H9 (cell line): ENCODE measurements at regions not wholly inside any gene's neighbourhood (a gene's known extent, or its start where the extent isn't known, plus 50 kb on each side); places are given as distances from the start of the nearest gene placed in this dataset.

Experiments
- DNase-seq: peaks from one replicate; pipeline ENCODE4 v3.0.0-alpha.2; 2017
- H2AFZ ChIP-seq: one replicate; pipeline ENCODE4 v1.6.1; 2013; ENCODE audit warnings: mild to moderate bottlenecking, low read length, control low read depth, moderate library complexity
- H2AK5ac ChIP-seq: 2 replicates; pipeline ENCODE4 v1.6.1; 2013; ENCODE audit warnings: low read length, control low read depth, mixed read lengths; ENCODE audit not compliant: insufficient read length
- H2BK120ac ChIP-seq: one replicate; pipeline ENCODE4 v1.6.1; 2013; ENCODE audit warnings: low read depth, mild to moderate bottlenecking, low read length, control low read depth, inconsistent platforms; ENCODE audit not compliant: poor library complexity, severe bottlenecking
- H2BK12ac ChIP-seq: 2 replicates; pipeline ENCODE4 v1.6.1; 2013; ENCODE audit warnings: low read length, control low read depth, mixed read lengths, low read depth; ENCODE audit not compliant: insufficient read length
- H2BK15ac ChIP-seq: 2 replicates; pipeline ENCODE4 v1.6.1; 2013; ENCODE audit warnings: low read depth, low read length, control low read depth
- H2BK20ac ChIP-seq: one replicate; pipeline ENCODE4 v1.6.1; 2013; ENCODE audit warnings: low read depth, mild to moderate bottlenecking, low read length, control low read depth, inconsistent platforms; ENCODE audit not compliant: poor library complexity, severe bottlenecking
- H2BK5ac ChIP-seq: 2 replicates; pipeline ENCODE4 v1.6.1; 2013; ENCODE audit warnings: low read length, control low read depth, mixed read lengths; ENCODE audit not compliant: insufficient read length
- H3K14ac ChIP-seq: 2 replicates; pipeline ENCODE4 v1.6.1; 2013; ENCODE audit warnings: low read length, control low read depth; ENCODE audit not compliant: insufficient read depth
- H3K18ac ChIP-seq: 2 replicates; pipeline ENCODE4 v1.6.1; 2013; ENCODE audit warnings: low read depth, mild to moderate bottlenecking, mixed read lengths, low read length, control low read depth; ENCODE audit not compliant: insufficient read length
- H3K23ac ChIP-seq: 2 replicates; pipeline ENCODE4 v1.6.1; 2013; ENCODE audit warnings: low read length, control low read depth, mixed read lengths, low read depth; ENCODE audit not compliant: insufficient read length
- H3K23me2 ChIP-seq: 2 replicates; pipeline ENCODE4 v1.6.1; 2013; ENCODE audit warnings: low read depth, mild to moderate bottlenecking, mixed read lengths, low read length, control low read depth; ENCODE audit not compliant: insufficient read length, poor library complexity, severe bottlenecking
- H3K27ac ChIP-seq: 2 replicates; pipeline ENCODE4 v1.5.1; 2013; ENCODE audit warnings: low read length, control low read depth, mixed read lengths, low read depth; ENCODE audit not compliant: insufficient read length
- H3K27me3 ChIP-seq: 2 replicates; pipeline ENCODE4 v1.6.1; 2013; ENCODE audit warnings: low read length, control low read depth, inconsistent platforms; ENCODE audit not compliant: insufficient read depth
- H3K4ac ChIP-seq: 2 replicates; pipeline ENCODE4 v1.6.1; 2013; ENCODE audit warnings: low read depth, mild to moderate bottlenecking, control low read depth, inconsistent platforms, low read length, moderate library complexity
- H3K4me1 ChIP-seq: 2 replicates; pipeline ENCODE4 v1.6.1; 2013; ENCODE audit warnings: low read length, control low read depth, inconsistent platforms; ENCODE audit not compliant: insufficient read depth
- H3K4me2 ChIP-seq: 2 replicates; pipeline ENCODE4 v1.6.1; 2013; ENCODE audit warnings: low read length, control low read depth, mixed read lengths; ENCODE audit not compliant: insufficient read length, insufficient read depth
- H3K56ac ChIP-seq: 2 replicates; pipeline ENCODE4 v1.6.1; 2013; ENCODE audit warnings: low read depth, mild to moderate bottlenecking, mixed read lengths, low read length, control low read depth; ENCODE audit not compliant: insufficient read length
- H3K79me1 ChIP-seq: 2 replicates; pipeline ENCODE4 v1.6.1; 2013; ENCODE audit warnings: low read depth, mild to moderate bottlenecking, moderate library complexity, low read length, control low read depth, inconsistent platforms; ENCODE audit not compliant: insufficient read depth, poor library complexity, severe bottlenecking
- H3K79me2 ChIP-seq: 2 replicates; pipeline ENCODE4 v1.6.1; 2013; ENCODE audit warnings: low read length, control low read depth, inconsistent platforms; ENCODE audit not compliant: insufficient read depth
- H3K9ac ChIP-seq: 2 replicates; pipeline ENCODE4 v1.6.1; 2013; ENCODE audit warnings: low read length, control low read depth, mixed read lengths; ENCODE audit not compliant: insufficient read length; ENCODE audit errors: extremely low read depth
- H3K9me3 ChIP-seq: one replicate; pipeline ENCODE4 v1.6.1; 2013; ENCODE audit warnings: low read depth, low read length, inconsistent platforms; ENCODE audit not compliant: control insufficient read depth
- H3T11ph ChIP-seq: one replicate; pipeline ENCODE4 v1.6.1; 2013; ENCODE audit warnings: mild to moderate bottlenecking, low read length, control low read depth, inconsistent platforms
- H4K20me1 ChIP-seq: one replicate; pipeline ENCODE4 v1.6.1; 2013; ENCODE audit not compliant: control insufficient read depth, insufficient read length, insufficient read depth
- H4K5ac ChIP-seq: 2 replicates; pipeline ENCODE4 v1.6.1; 2013; ENCODE audit warnings: low read depth, mild to moderate bottlenecking, mixed read lengths, low read length, control low read depth; ENCODE audit not compliant: insufficient read length
- H4K8ac ChIP-seq: replicated peaks from 2 replicates; pipeline ENCODE4 v1.6.1; 2013; ENCODE audit warnings: low read length, control low read depth, mixed read lengths, low read depth; ENCODE audit not compliant: insufficient read length
- H4K91ac ChIP-seq: 2 replicates; pipeline ENCODE4 v1.6.1; 2013; ENCODE audit warnings: low read depth, mild to moderate bottlenecking, moderate library complexity, mixed read lengths, low read length, control low read depth; ENCODE audit not compliant: insufficient read length
- H3K27ac Mint-ChIP-seq, 3 experiments: 2 replicates in 2 of 3; 3 replicates in 1 of 3; pipeline ENCODE4 v1.8.0; 2020 to 2021; ENCODE audit warnings: mixed read lengths in 3 of 3, mild to moderate bottlenecking in 1 of 3, moderate library complexity in 1 of 3
- H3K27me3 Mint-ChIP-seq: 2 replicates; pipeline ENCODE4 v1.8.0; 2021; ENCODE audit warnings: low read depth, mild to moderate bottlenecking, moderate library complexity, mixed read lengths
- H3K36me3 Mint-ChIP-seq, 3 experiments: 2 replicates in 2 of 3; 3 replicates in 1 of 3; pipeline ENCODE4 v1.8.0; 2020 to 2021; ENCODE audit warnings: low read depth in 3 of 3, mixed read lengths in 3 of 3; ENCODE audit not compliant: insufficient read depth in 1 of 3
- H3K4me1 Mint-ChIP-seq, 2 experiments: 2 replicates each; pipeline ENCODE4 v1.8.0; 2020; ENCODE audit warnings: mixed read lengths in 2 of 2
- H3K4me3 Mint-ChIP-seq, 2 experiments: 2 replicates in 1 of 2; 3 replicates in 1 of 2; pipeline ENCODE4 v1.8.0; 2020 to 2021; ENCODE audit warnings: mild to moderate bottlenecking in 2 of 2, mixed read lengths in 2 of 2, moderate library complexity in 1 of 2
- H3K9me3 Mint-ChIP-seq, 2 experiments: 2 replicates in 1 of 2; 3 replicates in 1 of 2; pipeline ENCODE4 v1.8.0; 2020; ENCODE audit warnings: mild to moderate bottlenecking in 2 of 2, mixed read lengths in 2 of 2, moderate library complexity in 1 of 2
- WGBS: extraction: QIAGEN DNeasy Blood & Tissue Kit; methylation state at CpG from one replicate; pipeline ENCODE4 v1.1.7; 2013; ENCODE audit warnings: missing lambda C conversion rate, low lambda C conversion rate, mixed read lengths; ENCODE audit not compliant: insufficient read length; ENCODE audit errors: extremely low coverage; 5-methylcytosine and 5-hydroxymethylcytosine counted together
- TF ChIP-seq, protein P1 (sequence below): fragments of 200-600 bp; sonication (generic); conservative IDR thresholded peaks from 3 replicates; pipeline ENCODE4 v1.8.0; 2021; ENCODE audit warnings: antibody characterized with exemption, mild to moderate bottlenecking

DNA sequence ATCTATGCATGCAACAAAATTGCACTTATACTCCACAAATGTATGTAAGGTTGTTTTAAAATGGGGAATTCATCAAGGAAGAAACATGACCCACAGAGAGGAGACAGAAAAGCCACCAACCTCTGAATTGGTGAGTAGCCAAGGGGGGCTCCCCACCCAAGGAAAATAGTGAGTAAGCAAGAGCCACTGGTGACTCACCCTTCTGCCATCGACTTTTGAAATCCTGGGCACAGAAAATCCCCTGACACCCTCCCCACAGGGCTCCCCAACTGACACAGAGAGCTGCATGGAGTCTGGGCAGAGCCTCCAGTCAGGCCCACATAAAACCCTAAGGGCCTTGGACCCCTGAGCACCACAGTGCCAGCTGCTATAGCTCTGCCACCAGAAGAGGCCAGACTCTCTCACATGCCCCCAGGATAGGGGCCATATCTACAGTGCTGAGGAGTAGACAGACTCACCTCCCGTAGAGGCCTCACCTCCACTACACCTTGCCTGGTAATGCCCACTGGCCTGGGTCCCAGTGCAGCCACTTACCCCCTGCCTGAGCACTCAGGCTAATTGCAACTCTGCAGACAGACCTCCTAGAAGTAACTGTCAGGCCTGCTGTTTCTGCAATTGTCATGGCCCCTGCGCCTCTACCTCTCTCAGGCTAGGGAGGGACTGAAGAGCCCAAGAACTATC, 244.7 kb upstream of the WSB1 start:
- Histone ChIP-seq H2BK12ac (no peak overlapping the region), H3K79me2 (no peaks in the 10 kb centered on the region), H3K27me3 (no peaks in the 10 kb centered on the region), H2AK5ac (no peak overlapping the region), H4K91ac (no peak overlapping the region), H2AFZ (no peak overlapping the region), H3K4me2 (no peak overlapping the region), H3K56ac (no peak overlapping the region), H3K9ac (no peak overlapping the region), H3K4ac (no peak overlapping the region), H3K14ac (no peak overlapping the region), H2BK5ac (no peak overlapping the region), H2BK15ac (no peak overlapping the region), H3K9me3 (peaks cover 77% of the 10 kb centered on the region), H3K23ac (no peak overlapping the region), H2BK20ac (no peak overlapping the region), H4K5ac (no peak overlapping the region), H3T11ph (no peak overlapping the region), H2BK120ac (no peak overlapping the region), H3K23me2 (no peaks in the 10 kb centered on the region), H3K18ac (no peak overlapping the region), H4K20me1 (no peaks in the 10 kb centered on the region), H3K27ac (no peak overlapping the region), H4K8ac (no peak overlapping the region), H3K4me1 (no peaks in the 10 kb centered on the region), H3K79me1 (no peaks in the 10 kb centered on the region)
- H3K4me1 Mint-ChIP-seq = no peaks in the 10 kb centered on the region
- TF ChIP-seq, protein P1, sequence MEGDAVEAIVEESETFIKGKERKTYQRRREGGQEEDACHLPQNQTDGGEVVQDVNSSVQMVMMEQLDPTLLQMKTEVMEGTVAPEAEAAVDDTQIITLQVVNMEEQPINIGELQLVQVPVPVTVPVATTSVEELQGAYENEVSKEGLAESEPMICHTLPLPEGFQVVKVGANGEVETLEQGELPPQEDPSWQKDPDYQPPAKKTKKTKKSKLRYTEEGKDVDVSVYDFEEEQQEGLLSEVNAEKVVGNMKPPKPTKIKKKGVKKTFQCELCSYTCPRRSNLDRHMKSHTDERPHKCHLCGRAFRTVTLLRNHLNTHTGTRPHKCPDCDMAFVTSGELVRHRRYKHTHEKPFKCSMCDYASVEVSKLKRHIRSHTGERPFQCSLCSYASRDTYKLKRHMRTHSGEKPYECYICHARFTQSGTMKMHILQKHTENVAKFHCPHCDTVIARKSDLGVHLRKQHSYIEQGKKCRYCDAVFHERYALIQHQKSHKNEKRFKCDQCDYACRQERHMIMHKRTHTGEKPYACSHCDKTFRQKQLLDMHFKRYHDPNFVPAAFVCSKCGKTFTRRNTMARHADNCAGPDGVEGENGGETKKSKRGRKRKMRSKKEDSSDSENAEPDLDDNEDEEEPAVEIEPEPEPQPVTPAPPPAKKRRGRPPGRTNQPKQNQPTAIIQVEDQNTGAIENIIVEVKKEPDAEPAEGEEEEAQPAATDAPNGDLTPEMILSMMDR = no peak
- no peak overlapping the region for H3K4me3 Mint-ChIP-seq
- WGBS = no CpG with 5 or more reads among the region's 3 CpGs
- peaks cover 0 to 32% (median 8%) of the 10 kb centered on the region in 3 experiments; a peak in 6 of 7 replicates for H3K36me3 Mint-ChIP-seq
- H3K9me3 Mint-ChIP-seq = peaks cover 88 to 91% of the 10 kb centered on the region in 2 experiments
- DNase-seq = no peak
- H3K27ac Mint-ChIP-seq = no peak overlapping the region
- H3K27me3 Mint-ChIP-seq = no peaks in the 10 kb centered on the region
